ENCODE measurements at regions not wholly inside any gene's neighbourhood (a gene's known extent, or its start where the extent isn't known, plus 50 kb on each side); places are given as distances from the start of the nearest gene placed in this dataset.

DNA sequence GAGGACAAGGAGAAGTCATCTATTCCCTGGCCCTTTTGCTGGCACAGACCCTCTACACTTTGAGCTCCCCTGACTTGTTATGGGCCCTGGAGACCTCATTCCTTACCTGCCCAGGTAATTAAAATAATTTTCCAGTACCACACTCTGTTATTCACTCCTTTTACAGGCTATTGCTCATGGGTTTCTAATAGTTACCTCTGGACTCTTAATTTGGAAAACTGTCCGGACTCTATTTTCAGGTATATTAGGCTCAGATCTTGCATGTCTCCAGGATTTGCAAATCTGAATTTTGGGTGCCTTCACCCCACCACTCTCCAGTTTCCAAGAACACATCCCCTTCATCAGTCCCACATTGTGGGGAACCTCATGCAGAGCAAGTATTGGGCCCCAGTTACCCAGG is 186.8 kb upstream of the SESN3 start (continued):
- TF ChIP-seq, protein P1, sequence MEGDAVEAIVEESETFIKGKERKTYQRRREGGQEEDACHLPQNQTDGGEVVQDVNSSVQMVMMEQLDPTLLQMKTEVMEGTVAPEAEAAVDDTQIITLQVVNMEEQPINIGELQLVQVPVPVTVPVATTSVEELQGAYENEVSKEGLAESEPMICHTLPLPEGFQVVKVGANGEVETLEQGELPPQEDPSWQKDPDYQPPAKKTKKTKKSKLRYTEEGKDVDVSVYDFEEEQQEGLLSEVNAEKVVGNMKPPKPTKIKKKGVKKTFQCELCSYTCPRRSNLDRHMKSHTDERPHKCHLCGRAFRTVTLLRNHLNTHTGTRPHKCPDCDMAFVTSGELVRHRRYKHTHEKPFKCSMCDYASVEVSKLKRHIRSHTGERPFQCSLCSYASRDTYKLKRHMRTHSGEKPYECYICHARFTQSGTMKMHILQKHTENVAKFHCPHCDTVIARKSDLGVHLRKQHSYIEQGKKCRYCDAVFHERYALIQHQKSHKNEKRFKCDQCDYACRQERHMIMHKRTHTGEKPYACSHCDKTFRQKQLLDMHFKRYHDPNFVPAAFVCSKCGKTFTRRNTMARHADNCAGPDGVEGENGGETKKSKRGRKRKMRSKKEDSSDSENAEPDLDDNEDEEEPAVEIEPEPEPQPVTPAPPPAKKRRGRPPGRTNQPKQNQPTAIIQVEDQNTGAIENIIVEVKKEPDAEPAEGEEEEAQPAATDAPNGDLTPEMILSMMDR (IDR thresholded peaks at IDR 0.05), result no peak
- TF ChIP-seq MYBL2 (CRISPR knock-in tag; IDR thresholded peaks at IDR 0.05), result no peak
- TF ChIP-seq, protein P2, sequence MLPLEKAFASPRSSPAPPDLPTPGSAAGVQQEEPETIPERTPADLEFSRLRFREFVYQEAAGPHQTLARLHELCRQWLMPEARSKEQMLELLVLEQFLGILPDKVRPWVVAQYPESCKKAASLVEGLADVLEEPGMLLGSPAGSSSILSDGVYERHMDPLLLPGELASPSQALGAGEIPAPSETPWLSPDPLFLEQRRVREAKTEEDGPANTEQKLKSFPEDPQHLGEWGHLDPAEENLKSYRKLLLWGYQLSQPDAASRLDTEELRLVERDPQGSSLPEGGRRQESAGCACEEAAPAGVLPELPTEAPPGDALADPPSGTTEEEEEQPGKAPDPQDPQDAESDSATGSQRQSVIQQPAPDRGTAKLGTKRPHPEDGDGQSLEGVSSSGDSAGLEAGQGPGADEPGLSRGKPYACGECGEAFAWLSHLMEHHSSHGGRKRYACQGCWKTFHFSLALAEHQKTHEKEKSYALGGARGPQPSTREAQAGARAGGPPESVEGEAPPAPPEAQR (CRISPR knock-in tag; IDR thresholded peaks at IDR 0.05), result no peak
- TF ChIP-seq IRF2 (CRISPR knock-in tag; IDR thresholded peaks at IDR 0.05; ENCODE audit: borderline replicate concordance, low read depth), result no peak
- TF ChIP-seq, protein P3, sequence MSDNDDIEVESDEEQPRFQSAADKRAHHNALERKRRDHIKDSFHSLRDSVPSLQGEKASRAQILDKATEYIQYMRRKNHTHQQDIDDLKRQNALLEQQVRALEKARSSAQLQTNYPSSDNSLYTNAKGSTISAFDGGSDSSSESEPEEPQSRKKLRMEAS (CRISPR knock-in tag; IDR thresholded peaks at IDR 0.05), result no peak

- H3K4me1 Mint-ChIP-seq, result peaks cover 10% of the 10 kb centered on the region
- H3K9me3 Mint-ChIP-seq, result peaks cover 10% of the 10 kb centered on the region; the same call in 1 of the 2 replicates
- TF ChIP-seq ZNF121 (CRISPR knock-in tag; IDR thresholded peaks at IDR 0.05) (no peak), ZNF138 (CRISPR knock-in tag; conservative IDR thresholded peaks at IDR 0.05) (no peak), USF2 (CRISPR knock-in tag; IDR thresholded peaks at IDR 0.05) (no peak), TEAD1 (CRISPR knock-in tag; IDR thresholded peaks at IDR 0.05) (no peak), ZNF263 (CRISPR knock-in tag; IDR thresholded peaks at IDR 0.05; ENCODE audit: low read depth) (no peak), TCF7 (CRISPR knock-in tag; IDR thresholded peaks at IDR 0.05; ENCODE audit: low read depth) (no peak), KAT7 (CRISPR knock-in tag; IDR thresholded peaks at IDR 0.05; ENCODE audit: borderline replicate concordance) (no peak), ETV6 (CRISPR knock-in tag; IDR thresholded peaks at IDR 0.05) (no peak), NFYB (CRISPR knock-in tag; conservative IDR thresholded peaks at IDR 0.05; ENCODE audit: low read depth) (no peak), NFE2L1 (CRISPR knock-in tag; IDR thresholded peaks at IDR 0.05) (no peak), ZNF532 (CRISPR knock-in tag; IDR thresholded peaks at IDR 0.05; ENCODE audit: borderline replicate concordance) (no peak), NR2C2 (CRISPR knock-in tag; IDR thresholded peaks at IDR 0.05) (no peak), MYBL2 (CRISPR knock-in tag; IDR thresholded peaks at IDR 0.05) (no peak), AR (CRISPR knock-in tag; IDR thresholded peaks at IDR 0.05) (no peak), JAZF1 (CRISPR knock-in tag; IDR thresholded peaks at IDR 0.05) (no peak)
- TF ChIP-seq, protein P4, sequence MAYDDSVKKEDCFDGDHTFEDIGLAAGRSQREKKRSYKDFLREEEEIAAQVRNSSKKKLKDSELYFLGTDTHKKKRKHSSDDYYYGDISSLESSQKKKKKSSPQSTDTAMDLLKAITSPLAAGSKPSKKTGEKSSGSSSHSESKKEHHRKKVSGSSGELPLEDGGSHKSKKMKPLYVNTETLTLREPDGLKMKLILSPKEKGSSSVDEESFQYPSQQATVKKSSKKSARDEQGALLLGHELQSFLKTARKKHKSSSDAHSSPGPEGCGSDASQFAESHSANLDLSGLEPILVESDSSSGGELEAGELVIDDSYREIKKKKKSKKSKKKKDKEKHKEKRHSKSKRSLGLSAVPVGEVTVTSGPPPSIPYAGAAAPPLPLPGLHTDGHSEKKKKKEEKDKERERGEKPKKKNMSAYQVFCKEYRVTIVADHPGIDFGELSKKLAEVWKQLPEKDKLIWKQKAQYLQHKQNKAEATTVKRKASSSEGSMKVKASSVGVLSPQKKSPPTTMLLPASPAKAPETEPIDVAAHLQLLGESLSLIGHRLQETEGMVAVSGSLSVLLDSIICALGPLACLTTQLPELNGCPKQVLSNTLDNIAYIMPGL (CRISPR knock-in tag; IDR thresholded peaks at IDR 0.05), result no peak
- ChIA-PET POLR2A (no interaction called here), CTCF (no interaction called here)
- no peaks in the 10 kb centered on the region for H3K27me3 Mint-ChIP-seq (ENCODE audit: low read depth)
- H3K36me3 Mint-ChIP-seq, result no peaks in the 10 kb centered on the region
- no peak for ATAC-seq
- no peak overlapping the region for H3K27ac Mint-ChIP-seq
- no peak overlapping the region for H3K4me3 Mint-ChIP-seq
- no peak for DNase-seq (ENCODE audit: low spot score)
Observed at GRCh38 chr11:95415837-95416304, 184.9 kb upstream of the SESN3 start.

Data from WTC11 (cell line).